ENCODE measurements at regions not wholly inside any gene's neighbourhood (a gene's known extent, or its start where the extent isn't known, plus 50 kb on each side); places are given as distances from the start of the nearest gene placed in this dataset.

DNA sequence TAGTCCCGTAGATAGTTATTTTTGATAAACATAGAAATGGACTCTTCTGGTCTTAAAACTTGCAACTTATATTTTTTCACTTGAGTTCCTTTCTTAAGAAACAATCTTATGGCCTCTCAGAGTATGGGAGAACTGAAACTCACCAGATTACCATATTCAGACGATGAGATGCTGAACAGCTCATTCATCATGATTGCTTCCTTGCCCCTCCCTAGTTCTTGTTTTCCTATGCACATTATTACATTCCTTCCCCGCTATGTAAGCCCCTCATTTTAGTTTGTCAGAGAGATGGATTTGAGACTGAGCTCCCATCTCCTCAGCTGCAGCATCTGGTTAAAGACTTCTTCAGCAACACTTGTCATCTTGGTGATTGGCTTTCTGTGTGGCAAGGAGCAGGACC lies 158.5 kb downstream of the SLITRK6 start:
- TF ChIP-seq EP300 (IDR thresholded peaks at IDR 0.05), result no peak
- no peak for TF ChIP-seq CTCF (IDR thresholded peaks at IDR 0.05)
- no peak for TF ChIP-seq POLR2AphosphoS5 (IDR thresholded peaks at IDR 0.05)
- TF ChIP-seq POLR2A (IDR thresholded peaks at IDR 0.05), result no peak
